ENCODE measurements at regions not wholly inside any gene's neighbourhood (a gene's known extent, or its start where the extent isn't known, plus 50 kb on each side); places are given as distances from the start of the nearest gene placed in this dataset.
A peak's percentile ranks its signal among the peaks of the same experiment; 100 is the strongest.

DNA sequence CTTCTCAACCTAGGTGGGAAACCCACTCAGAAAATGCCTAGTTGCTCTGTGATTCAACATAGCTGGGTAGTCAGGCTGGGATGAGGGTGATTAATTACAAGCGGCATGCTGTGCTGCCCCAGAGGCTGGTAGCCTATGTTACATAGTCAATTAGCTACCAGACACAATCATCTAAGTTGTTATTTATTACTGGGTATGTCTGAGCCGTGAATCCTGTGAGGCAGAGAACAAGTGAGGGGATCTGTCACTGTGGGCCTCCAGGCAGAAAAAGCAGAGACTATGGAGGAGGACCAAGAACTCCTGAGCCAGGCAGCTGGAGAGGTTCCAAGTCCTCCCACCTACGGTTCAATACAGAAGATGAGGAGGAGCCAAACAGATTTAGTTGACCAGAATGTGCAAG, 186.6 kb upstream of the BDNF start:
- Histone ChIP-seq H3K9me2 (ENCODE audit: insufficient read depth) (no peaks in the 10 kb centered on the region), H3K9me3 (ENCODE audit: control insufficient read depth in 1 of 2, insufficient read depth in 1 of 2, low read depth in 1 of 2, low read length in 2 of 2) (no peaks in the 10 kb centered on the region), H3K27ac (ENCODE audit: low read depth, low read length) (peak overlapping the region; percentile 25; the same call in 1 of the 2 replicates), H3K4me2 (ENCODE audit: low read length) (peak overlapping the region; percentile 44), H2AFZ (ENCODE audit: low read depth, low read length, poor library complexity, severe bottlenecking) (peak overlapping the region; percentile 77), H3K9ac (ENCODE audit: low read length) (peak overlapping the region; percentile 26), H3K79me2 (ENCODE audit: insufficient read depth, low read length) (no peaks in the 10 kb centered on the region), H4K20me1 (ENCODE audit: insufficient read depth) (no peaks in the 10 kb centered on the region), H3K4me3 (replicated peaks in 1 of 2; ENCODE audit: low read depth in 1 of 2, low read length in 2 of 2) (no peak overlapping the region), H3K27me3 (ENCODE audit: insufficient read depth, low read length) (no peaks in the 10 kb centered on the region), H3K4me1 (ENCODE audit: control insufficient read depth in 1 of 2, insufficient read depth in 2 of 2, low read length in 2 of 2) (peaks cover 28 to 37% of the 10 kb centered on the region in 2 experiments), H3K36me3 (ENCODE audit: control insufficient read depth in 1 of 2, insufficient read depth in 2 of 2, low read length in 2 of 2) (no peaks in the 10 kb centered on the region)
- TF ChIP-seq EZH2 (IDR thresholded peaks at IDR 0.05), result no peak
- no peak for TF ChIP-seq CBX3 (IDR thresholded peaks at IDR 0.05; ENCODE audit: low read depth)
- TF ChIP-seq, protein P1, sequence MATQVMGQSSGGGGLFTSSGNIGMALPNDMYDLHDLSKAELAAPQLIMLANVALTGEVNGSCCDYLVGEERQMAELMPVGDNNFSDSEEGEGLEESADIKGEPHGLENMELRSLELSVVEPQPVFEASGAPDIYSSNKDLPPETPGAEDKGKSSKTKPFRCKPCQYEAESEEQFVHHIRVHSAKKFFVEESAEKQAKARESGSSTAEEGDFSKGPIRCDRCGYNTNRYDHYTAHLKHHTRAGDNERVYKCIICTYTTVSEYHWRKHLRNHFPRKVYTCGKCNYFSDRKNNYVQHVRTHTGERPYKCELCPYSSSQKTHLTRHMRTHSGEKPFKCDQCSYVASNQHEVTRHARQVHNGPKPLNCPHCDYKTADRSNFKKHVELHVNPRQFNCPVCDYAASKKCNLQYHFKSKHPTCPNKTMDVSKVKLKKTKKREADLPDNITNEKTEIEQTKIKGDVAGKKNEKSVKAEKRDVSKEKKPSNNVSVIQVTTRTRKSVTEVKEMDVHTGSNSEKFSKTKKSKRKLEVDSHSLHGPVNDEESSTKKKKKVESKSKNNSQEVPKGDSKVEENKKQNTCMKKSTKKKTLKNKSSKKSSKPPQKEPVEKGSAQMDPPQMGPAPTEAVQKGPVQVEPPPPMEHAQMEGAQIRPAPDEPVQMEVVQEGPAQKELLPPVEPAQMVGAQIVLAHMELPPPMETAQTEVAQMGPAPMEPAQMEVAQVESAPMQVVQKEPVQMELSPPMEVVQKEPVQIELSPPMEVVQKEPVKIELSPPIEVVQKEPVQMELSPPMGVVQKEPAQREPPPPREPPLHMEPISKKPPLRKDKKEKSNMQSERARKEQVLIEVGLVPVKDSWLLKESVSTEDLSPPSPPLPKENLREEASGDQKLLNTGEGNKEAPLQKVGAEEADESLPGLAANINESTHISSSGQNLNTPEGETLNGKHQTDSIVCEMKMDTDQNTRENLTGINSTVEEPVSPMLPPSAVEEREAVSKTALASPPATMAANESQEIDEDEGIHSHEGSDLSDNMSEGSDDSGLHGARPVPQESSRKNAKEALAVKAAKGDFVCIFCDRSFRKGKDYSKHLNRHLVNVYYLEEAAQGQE (IDR thresholded peaks at IDR 0.05; ENCODE audit: low read depth), result no peak
- no peak for TF ChIP-seq YY1 (IDR thresholded peaks at IDR 0.05; ENCODE audit: extremely low read depth, insufficient replicate concordance, low read depth, low read length)
- TF ChIP-seq CEBPB (IDR thresholded peaks at IDR 0.05; ENCODE audit: low read depth), result no peak
- no peak for TF ChIP-seq EZH2phosphoT487 (IDR thresholded peaks at IDR 0.05; ENCODE audit: borderline replicate concordance)
- no peak for TF ChIP-seq SIN3A (IDR thresholded peaks at IDR 0.05; ENCODE audit: low read depth)
- TF ChIP-seq POLR2A (IDR thresholded peaks at IDR 0.05; ENCODE audit: borderline replicate concordance, extremely low read depth, insufficient read depth, insufficient read length), result no peak
- TF ChIP-seq POLR2AphosphoS5 (IDR thresholded peaks at IDR 0.05; ENCODE audit: low read depth, low read length), result no peak
- no peak for TF ChIP-seq RAD21 (IDR thresholded peaks at IDR 0.05; ENCODE audit: low read depth)
- TF ChIP-seq, protein P2, sequence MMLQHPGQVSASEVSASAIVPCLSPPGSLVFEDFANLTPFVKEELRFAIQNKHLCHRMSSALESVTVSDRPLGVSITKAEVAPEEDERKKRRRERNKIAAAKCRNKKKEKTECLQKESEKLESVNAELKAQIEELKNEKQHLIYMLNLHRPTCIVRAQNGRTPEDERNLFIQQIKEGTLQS (IDR thresholded peaks at IDR 0.05), result no peak
- TF ChIP-seq, protein P3, sequence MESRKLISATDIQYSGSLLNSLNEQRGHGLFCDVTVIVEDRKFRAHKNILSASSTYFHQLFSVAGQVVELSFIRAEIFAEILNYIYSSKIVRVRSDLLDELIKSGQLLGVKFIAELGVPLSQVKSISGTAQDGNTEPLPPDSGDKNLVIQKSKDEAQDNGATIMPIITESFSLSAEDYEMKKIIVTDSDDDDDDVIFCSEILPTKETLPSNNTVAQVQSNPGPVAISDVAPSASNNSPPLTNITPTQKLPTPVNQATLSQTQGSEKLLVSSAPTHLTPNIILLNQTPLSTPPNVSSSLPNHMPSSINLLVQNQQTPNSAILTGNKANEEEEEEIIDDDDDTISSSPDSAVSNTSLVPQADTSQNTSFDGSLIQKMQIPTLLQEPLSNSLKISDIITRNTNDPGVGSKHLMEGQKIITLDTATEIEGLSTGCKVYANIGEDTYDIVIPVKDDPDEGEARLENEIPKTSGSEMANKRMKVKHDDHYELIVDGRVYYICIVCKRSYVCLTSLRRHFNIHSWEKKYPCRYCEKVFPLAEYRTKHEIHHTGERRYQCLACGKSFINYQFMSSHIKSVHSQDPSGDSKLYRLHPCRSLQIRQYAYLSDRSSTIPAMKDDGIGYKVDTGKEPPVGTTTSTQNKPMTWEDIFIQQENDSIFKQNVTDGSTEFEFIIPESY (IDR thresholded peaks at IDR 0.05; ENCODE audit: extremely low read depth, insufficient replicate concordance, low read length), result no peak
- TF ChIP-seq ZNF274 (IDR thresholded peaks at IDR 0.05; ENCODE audit: low read depth, low read length), result no peak
- no peak for TF ChIP-seq ZFX (IDR thresholded peaks at IDR 0.05)
- no peak for TF ChIP-seq TCF7L2 (IDR thresholded peaks at IDR 0.05; ENCODE audit: borderline replicate concordance, extremely low read depth, insufficient read depth, insufficient read length)
- no peak for TF ChIP-seq ELF1 (IDR thresholded peaks at IDR 0.05; ENCODE audit: borderline replicate concordance, low read depth)
- no peak for TF ChIP-seq SP1 (IDR thresholded peaks at IDR 0.05; ENCODE audit: low read depth)
- no peak for TF ChIP-seq JUND (IDR thresholded peaks at IDR 0.05)
- TF ChIP-seq, protein P4, sequence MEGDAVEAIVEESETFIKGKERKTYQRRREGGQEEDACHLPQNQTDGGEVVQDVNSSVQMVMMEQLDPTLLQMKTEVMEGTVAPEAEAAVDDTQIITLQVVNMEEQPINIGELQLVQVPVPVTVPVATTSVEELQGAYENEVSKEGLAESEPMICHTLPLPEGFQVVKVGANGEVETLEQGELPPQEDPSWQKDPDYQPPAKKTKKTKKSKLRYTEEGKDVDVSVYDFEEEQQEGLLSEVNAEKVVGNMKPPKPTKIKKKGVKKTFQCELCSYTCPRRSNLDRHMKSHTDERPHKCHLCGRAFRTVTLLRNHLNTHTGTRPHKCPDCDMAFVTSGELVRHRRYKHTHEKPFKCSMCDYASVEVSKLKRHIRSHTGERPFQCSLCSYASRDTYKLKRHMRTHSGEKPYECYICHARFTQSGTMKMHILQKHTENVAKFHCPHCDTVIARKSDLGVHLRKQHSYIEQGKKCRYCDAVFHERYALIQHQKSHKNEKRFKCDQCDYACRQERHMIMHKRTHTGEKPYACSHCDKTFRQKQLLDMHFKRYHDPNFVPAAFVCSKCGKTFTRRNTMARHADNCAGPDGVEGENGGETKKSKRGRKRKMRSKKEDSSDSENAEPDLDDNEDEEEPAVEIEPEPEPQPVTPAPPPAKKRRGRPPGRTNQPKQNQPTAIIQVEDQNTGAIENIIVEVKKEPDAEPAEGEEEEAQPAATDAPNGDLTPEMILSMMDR (IDR thresholded peaks at IDR 0.05 in 2 of 3, conservative IDR thresholded peaks at IDR 0.05 in 1 of 3; ENCODE audit: borderline replicate concordance in 1 of 3, insufficient read depth in 1 of 3, low read depth in 2 of 3, low read length in 2 of 3), result no peak
- BruUV-seq (replicated peaks), result no TSS peak
- ATAC-seq, result peak; percentile 39; the same call in 1 of the 2 replicates
- ChIA-PET POLR2A (no interaction called here), RAD21 (ENCODE audit: low non-redundant PET in 1 of 2, low total read pairs in 2 of 2, uncharacterized antibody in 2 of 2, unreplicated experiment in 2 of 2) (no interaction called here), CTCF (no interaction called here)
- no peak for DNase-seq (ENCODE audit: low read depth, low spot score)
- intact Hi-C loops (cut with micrococcal nuclease), result no loop called here
